ENCODE measurements at regions not wholly inside any gene's neighbourhood (a gene's known extent, or its start where the extent isn't known, plus 50 kb on each side); places are given as distances from the start of the nearest gene placed in this dataset.
A peak's percentile ranks its signal among the peaks of the same experiment; 100 is the strongest.

- peak; percentile 20; the same call in 1 of the 2 replicates for TF ChIP-seq REST (IDR thresholded peaks at IDR 0.05; ENCODE audit: borderline replicate concordance)
- TF ChIP-seq REST (CRISPR knock-in tag; IDR thresholded peaks at IDR 0.05; ENCODE audit: low read depth), result no peak
Observed at GRCh38 chr16:47928008-47928407, 227.8 kb downstream of the ABCC12 start (continued).

- in situ Hi-C loops (cut with MboI), result no loop called here
- ChIA-PET POLR2A (interaction anchor here (1.6 kb wide), 1 partner anchor 16 kb away, joined by 3 read pairs; no protein-coding TSS in a partner anchor), CTCF (ENCODE audit: low intra/inter-chr PET ratio) (no interaction called here)
- Histone ChIP-seq H3K27me3 (ENCODE audit: control insufficient read depth in 2 of 2, insufficient read depth in 2 of 2, low read length in 2 of 2) (no peaks in the 10 kb centered on the region; a peak in 1 of 5 replicates), H2AFZ (ENCODE audit: low read depth, low read length) (no peak overlapping the region), H3K9me1 (ENCODE audit: control insufficient read depth, insufficient read depth, low read length) (no peaks in the 10 kb centered on the region), H3K4me2 (ENCODE audit: insufficient read depth, low read length) (no peak overlapping the region), H3K9me3 (replicated peaks; ENCODE audit: control insufficient read depth, insufficient read depth, low read depth, low read length) (no peaks in the 10 kb centered on the region), H3K36me3 (ENCODE audit: control insufficient read depth, insufficient read depth, low read length) (no peaks in the 10 kb centered on the region), H3K27ac (ENCODE audit: extremely low read depth, low read depth, low read length) (no peak overlapping the region), H3K79me2 (ENCODE audit: control insufficient read depth, insufficient read depth, low read length) (no peaks in the 10 kb centered on the region), H3K9ac (ENCODE audit: insufficient read depth in 1 of 2, low read depth in 2 of 2, low read length in 2 of 2) (no peak overlapping the region), H4K20me1 (replicated peaks; ENCODE audit: control insufficient read depth, insufficient read depth, low read length) (no peaks in the 10 kb centered on the region), H3K4me1 (replicated peaks in 1 of 2; ENCODE audit: control insufficient read depth in 2 of 2, insufficient read depth in 2 of 2, low read length in 2 of 2) (no peaks in the 10 kb centered on the region), H3K4me3 (no peak overlapping the region)
- no peak for FAIRE-seq
- DNase-seq (ENCODE audit: extremely low read depth in 1 of 4, low spot score in 3 of 4), result no peak
- 33% methylated on average over 6 of the region's 6 CpGs for WGBS (ENCODE audit: insufficient coverage, low coverage, missing lambda C conversion rate)
- intact Hi-C loops (cut with micrococcal nuclease), result no loop called here
- no TSS peak for BruUV-seq (replicated peaks)
- ATAC-seq, result no peak
- TF ChIP-seq TEAD2 (tag; IDR thresholded peaks at IDR 0.05) (no peak), ZBTB5 (IDR thresholded peaks at IDR 0.05) (no peak), E2F1 (CRISPR knock-in tag; IDR thresholded peaks at IDR 0.05) (no peak), ZBTB34 (CRISPR knock-in tag; IDR thresholded peaks at IDR 0.05) (no peak), POU5F1 (IDR thresholded peaks at IDR 0.05; ENCODE audit: borderline replicate concordance, low read depth, low read length, partially characterized antibody) (no peak)
Observed at GRCh38 chr16:47927330-47927729, 228.5 kb downstream of the ABCC12 start.
